ENCODE measurements at regions not wholly inside any gene's neighbourhood (a gene's known extent, or its start where the extent isn't known, plus 50 kb on each side); places are given as distances from the start of the nearest gene placed in this dataset.

- Histone ChIP-seq H4K20me1 (ENCODE audit: insufficient read depth) (no peaks in the 10 kb centered on the region), H3K9me2 (no peaks in the 10 kb centered on the region), H3K79me2 (ENCODE audit: insufficient read depth) (no peaks in the 10 kb centered on the region), H3K36me3 (replicated peaks in 1 of 2; ENCODE audit: control insufficient read depth in 1 of 2, insufficient read depth in 2 of 2, low read length in 1 of 2) (no peaks in the 10 kb centered on the region), H3K4me1 (ENCODE audit: control insufficient read depth in 1 of 2, insufficient read depth in 2 of 2, low read depth in 1 of 2, low read length in 1 of 2) (no peaks in the 10 kb centered on the region), H2AFZ (ENCODE audit: low read depth) (no peak overlapping the region), H3K9me3 (no peaks in the 10 kb centered on the region), H3K27me3 (ENCODE audit: insufficient read depth) (no peaks in the 10 kb centered on the region), H3K27ac (ENCODE audit: low read depth in 2 of 2, low read length in 1 of 2) (no peak overlapping the region), H3K4me2 (no peak overlapping the region), H3K9ac (no peak overlapping the region), H3F3A (replicated peaks; ENCODE audit: insufficient read depth) (no peaks in the 10 kb centered on the region), H3K4me3 (ENCODE audit: low read depth in 2 of 2, low read length in 1 of 2) (no peak overlapping the region)
- DNase-seq, result no peak
- TF ChIP-seq PBX3 (IDR thresholded peaks at IDR 0.05) (no peak), EZH2phosphoT487 (IDR thresholded peaks at IDR 0.05; ENCODE audit: borderline replicate concordance, low read depth) (no peak), FOXM1 (IDR thresholded peaks at IDR 0.05; ENCODE audit: low read depth) (no peak)
- 90% methylated on average over 7 of the region's 7 CpGs for WGBS (ENCODE audit: low lambda C conversion rate)
- ChIA-PET CTCF (no interaction called here), POLR2A (no interaction called here)
Observed at GRCh38 chr12:114875313-114875712, 191.3 kb upstream of the TBX3 start.

GRCh38 chr12:114873656-114874055 lies 189.7 kb upstream of the TBX3 start:
- ChIA-PET CTCF (interaction anchor here (1.3 kb wide), 1 partner anchor 189 kb away, joined by 3 read pairs; the partner anchor contains the start of gene TBX3), POLR2A (no interaction called here)
- Histone ChIP-seq H2AFZ (ENCODE audit: low read depth) (no peak overlapping the region), H3K9ac (no peak overlapping the region), H3K27ac (ENCODE audit: low read depth in 2 of 2, low read length in 1 of 2) (no peak overlapping the region), H3K36me3 (replicated peaks in 1 of 2; ENCODE audit: control insufficient read depth in 1 of 2, insufficient read depth in 2 of 2, low read length in 1 of 2) (no peaks in the 10 kb centered on the region), H3K27me3 (ENCODE audit: insufficient read depth) (no peaks in the 10 kb centered on the region), H3K79me2 (ENCODE audit: insufficient read depth) (no peaks in the 10 kb centered on the region), H3K4me2 (no peak overlapping the region), H3K9me2 (no peaks in the 10 kb centered on the region), H4K20me1 (ENCODE audit: insufficient read depth) (no peaks in the 10 kb centered on the region), H3K4me3 (ENCODE audit: low read depth in 2 of 2, low read length in 1 of 2) (no peak overlapping the region), H3F3A (replicated peaks; ENCODE audit: insufficient read depth) (no peaks in the 10 kb centered on the region), H3K9me3 (no peaks in the 10 kb centered on the region), H3K4me1 (ENCODE audit: control insufficient read depth in 1 of 2, insufficient read depth in 2 of 2, low read depth in 1 of 2, low read length in 1 of 2) (peaks cover 0 to 10% of the 10 kb centered on the region in 2 experiments; a peak in 2 of 4 replicates)
- DNase-seq, result no peak
- 97% methylated on average over 10 of the region's 10 CpGs for WGBS (ENCODE audit: low lambda C conversion rate)
- TF ChIP-seq CTCF (IDR thresholded peaks at IDR 0.05) (no peak), RXRA (IDR thresholded peaks at IDR 0.05; ENCODE audit: borderline replicate concordance, low read depth) (no peak)

- peak; percentile 75 for DNase-seq
- H3F3A ChIP-seq (replicated peaks; ENCODE audit: insufficient read depth), result no peaks in the 10 kb centered on the region
- H3K79me2 ChIP-seq (ENCODE audit: insufficient read depth), result no peaks in the 10 kb centered on the region
- no peak overlapping the region for H2AFZ ChIP-seq (ENCODE audit: low read depth)
- peak overlapping the region in 1 of 2 experiments; percentile 83; a peak in 2 of 4 replicates for H3K27ac ChIP-seq (ENCODE audit: low read depth in 2 of 2, low read length in 1 of 2)
- ChIA-PET CTCF (interaction anchor here (0.9 to 1.6 kb wide), 5 partner anchors 8 to 884 kb away, joined by 3 to 8 read pairs (median 3); partner anchors contain the start of gene TBX3), POLR2A (interaction anchor here (0.8 to 1.6 kb wide), 4 partner anchors 11 to 586 kb away, joined by 3 to 12 read pairs (median 4); partner anchors contain the start of gene TBX3)
- 16% methylated on average over 13 of the region's 14 CpGs for WGBS (ENCODE audit: low lambda C conversion rate)
- no peaks in the 10 kb centered on the region for H3K9me2 ChIP-seq
- no peaks in the 10 kb centered on the region for H3K27me3 ChIP-seq (ENCODE audit: insufficient read depth)
- H4K20me1 ChIP-seq (ENCODE audit: insufficient read depth), result no peaks in the 10 kb centered on the region
- H3K4me2 ChIP-seq, result peak overlapping the region; percentile 56; the same call in 1 of the 2 replicates
- H3K4me3 ChIP-seq (ENCODE audit: low read depth in 2 of 2, low read length in 1 of 2), result no peak overlapping the region
- no peaks in the 10 kb centered on the region for H3K36me3 ChIP-seq (replicated peaks in 1 of 2; ENCODE audit: control insufficient read depth in 1 of 2, insufficient read depth in 2 of 2, low read length in 1 of 2)
- H3K4me1 ChIP-seq (ENCODE audit: control insufficient read depth in 1 of 2, insufficient read depth in 2 of 2, low read depth in 1 of 2, low read length in 1 of 2), result peaks cover 0 to 10% of the 10 kb centered on the region in 2 experiments; a peak in 2 of 4 replicates
- H3K9me3 ChIP-seq, result no peaks in the 10 kb centered on the region
- H3K9ac ChIP-seq, result no peak overlapping the region
- peak in 1 of 2 experiments; percentile 71; a peak in 2 of 4 replicates for TF ChIP-seq EP300 (IDR thresholded peaks at IDR 0.05; ENCODE audit: borderline replicate concordance in 1 of 2, low read depth in 1 of 2, low read length in 1 of 2)
- TF ChIP-seq PBX3 (IDR thresholded peaks at IDR 0.05), result peak; percentile 78
- 0 out of 2 replicates have a peak, but pooled peaks have one; percentile 1 for TF ChIP-seq RAD21 (IDR thresholded peaks at IDR 0.05; ENCODE audit: low read length)
- TF ChIP-seq FOSL2 (IDR thresholded peaks at IDR 0.05; ENCODE audit: borderline replicate concordance, low read depth), result no peak
- no peak for TF ChIP-seq FOXJ3 (CRISPR knock-in tag; IDR thresholded peaks at IDR 0.05)
- TF ChIP-seq REST (IDR thresholded peaks at IDR 0.05; ENCODE audit: low read depth, low read length), result no peak
Observed at GRCh38 chr12:114868995-114869834, 185.2 kb upstream of the TBX3 start.

All from SK-N-SH (cell line).